Hepatocyte (in vitro differentiated cells): ENCODE measurements at regions not wholly inside any gene's neighbourhood (a gene's known extent, or its start where the extent isn't known, plus 50 kb on each side); places are given as distances from the start of the nearest gene placed in this dataset.

ENCODE experiments used
- DNase-seq: peaks from one replicate; pipeline ENCODE4 v3.0.0-alpha.2; 2016; ENCODE audit warnings: low spot score
- H2AFZ ChIP-seq: fragments of 200-600 bp; sonication (generic); 2 replicates; pipeline ENCODE4 v1.6.0; 2016; ENCODE audit warnings: antibody characterized with exemption, mild to moderate bottlenecking
- H3K27ac ChIP-seq: fragments of 200-600 bp; sonication (generic); 2 replicates; pipeline ENCODE4 v1.5.1; 2016; ENCODE audit warnings: mild to moderate bottlenecking
- H3K27me3 ChIP-seq: fragments of 200-600 bp; sonication (generic); 2 replicates; pipeline ENCODE4 v1.6.1; 2016
- H3K36me3 ChIP-seq: fragments of 200-600 bp; sonication (generic); replicated peaks from 2 replicates; pipeline ENCODE4 v1.5.1; 2016; ENCODE audit warnings: low read depth; ENCODE audit not compliant: insufficient read depth
- H3K4me1 ChIP-seq: fragments of 200-600 bp; sonication (generic); 2 replicates; pipeline ENCODE4 v1.5.1; 2016; ENCODE audit warnings: mild to moderate bottlenecking, moderate library complexity; ENCODE audit not compliant: insufficient read depth
- H3K4me2 ChIP-seq: fragments of 200-600 bp; sonication (generic); 2 replicates; pipeline ENCODE4 v1.6.0; 2016
- H3K4me3 ChIP-seq: fragments of 200-600 bp; sonication (generic); 2 replicates; pipeline ENCODE4 v1.5.1; 2016; ENCODE audit warnings: mild to moderate bottlenecking
- H3K79me2 ChIP-seq: fragments of 200-600 bp; sonication (generic); 2 replicates; pipeline ENCODE4 v1.6.0; 2017; ENCODE audit warnings: mild to moderate bottlenecking
- H3K9me2 ChIP-seq: fragments of 200-600 bp; sonication (generic); replicated peaks from 2 replicates; pipeline ENCODE4 v1.6.0; 2017; ENCODE audit warnings: mild to moderate bottlenecking; ENCODE audit not compliant: insufficient read depth
- H3K9me3 ChIP-seq: fragments of 200-600 bp; sonication (generic); 2 replicates; pipeline ENCODE4 v1.5.1; 2016; ENCODE audit warnings: low read depth, mild to moderate bottlenecking
- H4K20me1 ChIP-seq: fragments of 200-600 bp; sonication (generic); 2 replicates; pipeline ENCODE4 v1.6.0; 2016; ENCODE audit warnings: mild to moderate bottlenecking; ENCODE audit not compliant: insufficient read depth, poor library complexity, severe bottlenecking
- CTCF ChIP-seq: fragments of 200-600 bp; sonication (generic); IDR thresholded peaks from 2 replicates; pipeline ENCODE4 v1.5.1; 2016; ENCODE audit warnings: antibody characterized with exemption, mild to moderate bottlenecking; ENCODE audit not compliant: poor library complexity
- EZH2 ChIP-seq: fragments of 200-600 bp; sonication (generic); IDR thresholded peaks from 2 replicates; pipeline ENCODE4 v1.6.1; 2016; ENCODE audit warnings: antibody characterized with exemption, mild to moderate bottlenecking, borderline replicate concordance
- EZH2phosphoT487 ChIP-seq: fragments of 200-600 bp; sonication (generic); IDR thresholded peaks from one replicate; pipeline ENCODE4 v1.6.1; 2018; ENCODE audit warnings: antibody characterized with exemption, mild to moderate bottlenecking, low read depth, moderate library complexity; ENCODE audit not compliant: unreplicated experiment, severe bottlenecking
- WGBS: methylation state at CpG from one replicate; pipeline ENCODE4 v1.1.6; 2016; ENCODE audit warnings: low lambda C conversion rate; ENCODE audit errors: missing lambda C conversion rate; 5-methylcytosine and 5-hydroxymethylcytosine counted together

DNA sequence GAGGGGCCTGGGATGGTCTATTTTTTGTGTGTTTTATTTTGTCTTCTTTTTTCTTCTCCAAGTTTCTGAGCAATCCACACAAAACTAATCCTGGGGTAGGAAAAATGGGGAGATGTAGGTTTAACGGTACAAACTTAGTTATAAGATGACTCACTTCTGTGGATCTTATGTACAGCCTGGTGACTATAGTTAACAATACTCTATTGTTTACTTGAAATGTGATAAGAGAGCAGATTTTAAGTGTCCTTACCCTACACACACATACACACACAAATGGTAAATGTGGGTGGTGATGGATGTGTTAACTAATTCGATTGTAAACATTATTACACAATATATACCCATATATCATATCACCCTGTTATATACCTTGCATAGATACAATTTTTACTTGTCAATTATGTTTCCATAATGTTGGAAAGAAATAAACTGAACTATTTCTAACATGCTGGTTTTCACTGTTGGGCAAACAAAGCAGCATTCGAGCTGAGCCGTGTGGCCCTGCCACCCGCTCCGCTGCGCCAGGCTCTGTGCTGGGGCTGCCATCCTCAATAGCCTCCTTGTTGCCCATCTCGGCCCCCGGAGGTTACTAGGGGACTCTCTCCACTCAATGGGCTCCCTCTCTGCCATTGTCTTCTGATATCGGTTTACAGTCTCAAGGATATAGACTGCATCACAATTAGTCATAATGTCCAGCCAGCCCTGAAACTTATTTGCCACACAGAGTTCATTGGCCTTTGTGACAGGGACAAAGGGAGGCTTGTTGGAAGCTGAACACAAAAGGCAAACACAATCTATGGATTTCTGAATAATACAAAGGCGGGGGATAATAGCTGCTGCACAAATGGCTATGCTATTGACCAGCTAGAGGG is 380.3 kb upstream of the MAF start:
- Histone ChIP-seq H3K27ac (no peak overlapping the region), H2AFZ (no peak overlapping the region), H3K4me1 (no peaks in the 10 kb centered on the region), H3K9me3 (no peaks in the 10 kb centered on the region), H3K79me2 (no peaks in the 10 kb centered on the region), H3K4me3 (no peak overlapping the region), H3K36me3 (no peaks in the 10 kb centered on the region), H3K4me2 (no peak overlapping the region), H4K20me1 (no peaks in the 10 kb centered on the region), H3K9me2 (no peaks in the 10 kb centered on the region), H3K27me3 (no peaks in the 10 kb centered on the region)
- 85% methylated on average over 11 of the region's 11 CpGs for WGBS
- no peak for DNase-seq
- TF ChIP-seq EZH2phosphoT487 (no peak), EZH2 (no peak), CTCF (no peak)

DNA sequence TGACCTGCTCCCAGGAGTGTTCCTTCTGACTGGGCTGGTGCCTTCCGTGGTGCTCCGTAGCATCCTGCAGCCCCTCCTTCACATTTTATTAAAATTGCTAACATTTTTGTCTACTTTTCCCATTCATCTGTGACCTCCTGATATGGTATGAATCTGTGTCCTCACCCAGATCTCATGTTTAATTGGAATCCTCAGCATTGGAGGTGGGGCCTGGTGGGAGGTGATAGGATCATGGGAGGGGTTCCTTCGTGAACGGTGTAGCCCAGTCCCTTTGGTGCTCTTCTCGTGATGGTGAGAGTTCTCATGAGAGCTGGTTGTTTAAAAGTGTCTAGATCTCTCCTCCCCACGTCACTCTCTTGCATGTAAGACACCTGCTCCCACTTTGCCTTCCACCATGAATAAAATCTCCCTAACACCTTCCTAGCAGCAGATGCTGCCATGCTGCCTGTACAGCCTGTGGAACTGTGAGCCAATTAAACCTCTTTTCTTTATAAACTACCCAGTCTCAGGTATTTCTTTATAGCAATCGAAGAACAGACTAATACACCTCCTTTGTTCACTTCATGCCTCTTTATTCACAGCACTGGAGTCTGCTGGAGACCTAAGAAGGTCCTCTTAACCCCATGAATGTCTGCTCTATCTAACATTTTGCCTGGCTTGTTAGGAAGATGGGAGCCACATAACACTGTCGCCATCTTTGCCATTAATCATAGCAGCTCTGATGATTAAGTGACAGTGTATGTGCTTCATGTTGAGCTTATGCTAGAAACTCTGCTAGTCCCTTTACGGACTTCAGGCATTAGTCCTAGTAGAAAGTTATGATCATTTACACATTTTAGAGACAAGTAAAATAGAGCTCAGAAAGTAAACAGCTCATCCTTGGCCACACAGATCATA is 377.7 kb upstream of the MAF start:
- TF ChIP-seq CTCF, result no peak
- TF ChIP-seq EZH2phosphoT487, result no peak
- no peak for TF ChIP-seq EZH2
- H3K27me3 ChIP-seq, result no peaks in the 10 kb centered on the region
- H3K36me3 ChIP-seq, result no peaks in the 10 kb centered on the region
- H3K4me3 ChIP-seq, result no peak overlapping the region
- no peaks in the 10 kb centered on the region for H4K20me1 ChIP-seq
- H3K4me2 ChIP-seq, result no peak overlapping the region
- H3K9me2 ChIP-seq, result no peaks in the 10 kb centered on the region
- no peak overlapping the region for H3K27ac ChIP-seq
- no peaks in the 10 kb centered on the region for H3K79me2 ChIP-seq
- H3K9me3 ChIP-seq, result no peaks in the 10 kb centered on the region
- WGBS, result 91% methylated on average over 9 of the region's 9 CpGs
- no peak overlapping the region for H2AFZ ChIP-seq
- DNase-seq, result no peak
- no peaks in the 10 kb centered on the region for H3K4me1 ChIP-seq

GRCh38 chr16:79973320-79973719 is 372.8 kb upstream of the MAF start:
- Histone ChIP-seq H4K20me1 (no peaks in the 10 kb centered on the region), H3K79me2 (no peaks in the 10 kb centered on the region), H3K9me2 (no peaks in the 10 kb centered on the region), H3K27me3 (no peaks in the 10 kb centered on the region), H3K9me3 (no peaks in the 10 kb centered on the region), H3K4me1 (peaks cover 10% of the 10 kb centered on the region), H3K4me2 (no peak overlapping the region), H3K27ac (no peak overlapping the region), H2AFZ (no peak overlapping the region), H3K4me3 (no peak overlapping the region), H3K36me3 (no peaks in the 10 kb centered on the region)
- WGBS, result 51% methylated on average over 2 of the region's 2 CpGs
- no peak for DNase-seq
- no peak for TF ChIP-seq EZH2phosphoT487
- TF ChIP-seq CTCF, result no peak
- TF ChIP-seq EZH2, result no peak
